ENCODE measurements at regions not wholly inside any gene's neighbourhood (a gene's known extent, or its start where the extent isn't known, plus 50 kb on each side); places are given as distances from the start of the nearest gene placed in this dataset.

GRCh38 chr1:57671750-57672149 lies 247.9 kb upstream of the DAB1 start:
- TF ChIP-seq POLR2A (IDR thresholded peaks at IDR 0.05), result no peak
- TF ChIP-seq CTCF (IDR thresholded peaks at IDR 0.05), result no peak
